ENCODE measurements at regions not wholly inside any gene's neighbourhood (a gene's known extent, or its start where the extent isn't known, plus 50 kb on each side); places are given as distances from the start of the nearest gene placed in this dataset.
A peak's percentile ranks its signal among the peaks of the same experiment; 100 is the strongest.
"Not testable (repeated sequence)": the region's sequence is repeated elsewhere in the genome, so short reads cannot be mapped to it uniquely, and the experiment has no call there.

- peak; percentile 87 for TF ChIP-seq HINFP (tag; conservative IDR thresholded peaks at IDR 0.05; ENCODE audit: low read depth)
- no peak for TF ChIP-seq CGGBP1 (CRISPR knock-in tag; IDR thresholded peaks at IDR 0.05)
- Histone ChIP-seq H3K27me3 (ENCODE audit: control insufficient read depth in 2 of 2, insufficient read depth in 2 of 2, low read length in 2 of 2) (no peaks in the 10 kb centered on the region), H3K27ac (ENCODE audit: extremely low read depth, low read depth, low read length) (peak overlapping the region; percentile 30; the same call in 1 of the 3 replicates), H3K4me2 (ENCODE audit: insufficient read depth, low read length) (no peak overlapping the region), H3K9me1 (ENCODE audit: control insufficient read depth, insufficient read depth, low read length) (no peaks in the 10 kb centered on the region), H2AFZ (ENCODE audit: low read depth, low read length) (no peak overlapping the region), H3K36me3 (ENCODE audit: control insufficient read depth, insufficient read depth, low read length) (no peaks in the 10 kb centered on the region), H3K79me2 (ENCODE audit: control insufficient read depth, insufficient read depth, low read length) (no peaks in the 10 kb centered on the region), H3K4me3 (no peak overlapping the region), H3K9me3 (replicated peaks; ENCODE audit: control insufficient read depth, insufficient read depth, low read depth, low read length) (no peaks in the 10 kb centered on the region), H4K20me1 (replicated peaks; ENCODE audit: control insufficient read depth, insufficient read depth, low read length) (no peaks in the 10 kb centered on the region), H3K4me1 (replicated peaks in 1 of 2; ENCODE audit: control insufficient read depth in 2 of 2, insufficient read depth in 2 of 2, low read length in 2 of 2) (no peaks in the 10 kb centered on the region), H3K9ac (ENCODE audit: insufficient read depth in 1 of 2, low read depth in 2 of 2, low read length in 2 of 2) (no peak overlapping the region)
- in situ Hi-C loops (cut with MboI): no loop called here
- CTCF ChIA-PET (ENCODE audit: low intra/inter-chr PET ratio): no interaction called here
- DNase-seq (ENCODE audit: extremely low read depth in 1 of 4, low spot score in 3 of 4) (no peak), ATAC-seq (no peak), FAIRE-seq (no peak)
- BruUV-seq (replicated peaks): no TSS peak
- intact Hi-C loops (cut with micrococcal nuclease): no loop called here
- POLR2A ChIA-PET: interaction anchor here (0.6 kb wide), 2 partner anchors 386 to 1894 kb away, joined by 3 to 4 read pairs; no protein-coding TSS in a partner anchor
- 0% methylated on average over 1 of the region's 1 CpG for WGBS (ENCODE audit: insufficient coverage, low coverage, missing lambda C conversion rate)
Observed at GRCh38 chr11:98732947-98733346, 287.8 kb upstream of the CNTN5 start.

- H3K9me1 ChIP-seq (ENCODE audit: control insufficient read depth, insufficient read depth, low read length); H3K9me3 ChIP-seq (replicated peaks; ENCODE audit: control insufficient read depth, insufficient read depth, low read depth, low read length); in situ Hi-C loops (cut with MboI); H3K4me1 ChIP-seq (replicated peaks in 1 of 2; ENCODE audit: control insufficient read depth in 2 of 2, insufficient read depth in 2 of 2, low read length in 2 of 2); ATAC-seq; H3K9ac ChIP-seq (ENCODE audit: insufficient read depth in 1 of 2, low read depth in 2 of 2, low read length in 2 of 2); H3K4me3 ChIP-seq; intact Hi-C loops (cut with micrococcal nuclease); H3K36me3 ChIP-seq (ENCODE audit: control insufficient read depth, insufficient read depth, low read length); H3K79me2 ChIP-seq (ENCODE audit: control insufficient read depth, insufficient read depth, low read length); BruUV-seq (replicated peaks); H4K20me1 ChIP-seq (replicated peaks; ENCODE audit: control insufficient read depth, insufficient read depth, low read length); H3K27me3 ChIP-seq (ENCODE audit: control insufficient read depth in 2 of 2, insufficient read depth in 2 of 2, low read length in 2 of 2); H3K4me2 ChIP-seq (ENCODE audit: insufficient read depth, low read length); FAIRE-seq; CTCF ChIA-PET (ENCODE audit: low intra/inter-chr PET ratio); TF ChIP-seq ATF1 (CRISPR knock-in tag; IDR thresholded peaks at IDR 0.05); TEAD4 (CRISPR knock-in tag; IDR thresholded peaks at IDR 0.05; ENCODE audit: borderline replicate concordance): not testable (repeated sequence)
- peak overlapping the region; percentile 54; the same call in 1 of the 3 replicates for H3K27ac ChIP-seq (ENCODE audit: extremely low read depth, low read depth, low read length)
- POLR2A ChIA-PET: interaction anchor here (0.6 kb wide), 1 partner anchor 1894 kb away, joined by 4 read pairs; no protein-coding TSS in a partner anchor
- H2AFZ ChIP-seq (ENCODE audit: low read depth, low read length): 0 out of 2 replicates have a peak overlapping the region, but pooled peaks have one; percentile 31
- 0% methylated on average over 5 of the region's 5 CpGs for WGBS (ENCODE audit: insufficient coverage, low coverage, missing lambda C conversion rate)
- peak in 1 of 4 experiments; percentile 14 for DNase-seq (ENCODE audit: extremely low read depth in 1 of 4, low spot score in 3 of 4)
- TF ChIP-seq EP300 (IDR thresholded peaks at IDR 0.05; ENCODE audit: low read length) (peak; percentile 58), CBFA2T3 (IDR thresholded peaks at IDR 0.05) (peak; percentile 59), NFIC (IDR thresholded peaks at IDR 0.05) (peak; percentile 47), NCOR1 (IDR thresholded peaks at IDR 0.05) (peak; percentile 24; the same call in 1 of the 2 replicates), FOSL1 (tag; conservative IDR thresholded peaks at IDR 0.05) (peak; percentile 64; the same call in 1 of the 2 replicates), ATF1 (tag; IDR thresholded peaks at IDR 0.05) (0 out of 2 replicates have a peak, but pooled peaks have one; percentile 29), TEAD4 (IDR thresholded peaks at IDR 0.05; ENCODE audit: low read length) (peak; percentile 53), TAL1 (IDR thresholded peaks at IDR 0.05) (peak; percentile 44), SMAD4 (CRISPR knock-in tag; conservative IDR thresholded peaks at IDR 0.05) (peak; percentile 89)
Observed at GRCh38 chr11:98733378-98733777, 287.4 kb upstream of the CNTN5 start.

Measured in K562 (cell line).